Mammary epithelial cell (primary cell): ENCODE measurements at regions not wholly inside any gene's neighbourhood (a gene's known extent, or its start where the extent isn't known, plus 50 kb on each side); places are given as distances from the start of the nearest gene placed in this dataset.
"Not testable (repeated sequence)": the region's sequence is repeated elsewhere in the genome, so short reads cannot be mapped to it uniquely, and the experiment has no call there.

ENCODE experiments used
- CTCF ChIP-seq, 2 donors: IDR thresholded peaks in 1 of 2; conservative IDR thresholded peaks in 1 of 2; 2 replicates each; pipeline ENCODE4 v1.5.1; 2011 to 2012; ENCODE audit warnings: inconsistent platforms in 2 of 2, low read length in 2 of 2, mild to moderate bottlenecking in 2 of 2, control low read depth in 1 of 2, low read depth in 1 of 2; ENCODE audit not compliant: insufficient read depth in 1 of 2; ENCODE audit errors: extremely low read depth in 1 of 2
- EZH2 ChIP-seq: IDR thresholded peaks from 2 replicates; pipeline ENCODE4 v1.6.1; 2012; ENCODE audit warnings: low read length, inconsistent platforms, borderline replicate concordance

GRCh38 chr3:3962867-3963266 lies 163.6 kb downstream of the LRRN1 start:
- not testable (repeated sequence) for TF ChIP-seq CTCF (conservative IDR thresholded peaks at IDR 0.05 in 1 of 2, IDR thresholded peaks at IDR 0.05 in 1 of 2; ENCODE audit: extremely low read depth in 1 of 2, insufficient read depth in 1 of 2, low read depth in 1 of 2, low read length in 2 of 2); EZH2
